HG03432 (cell line): ENCODE measurements at regions not wholly inside any gene's neighbourhood (a gene's known extent, or its start where the extent isn't known, plus 50 kb on each side); places are given as distances from the start of the nearest gene placed in this dataset.
A peak's percentile ranks its signal among the peaks of the same experiment; 100 is the strongest.

Experiments used
- ATAC-seq: cut with Tn5 transposase; IDR thresholded peaks from one replicate; pipeline ENCODE4 v1.9.1; 2021; ENCODE audit warnings: mild to moderate bottlenecking, moderate library complexity; ENCODE audit not compliant: unreplicated experiment

- no peak for ATAC-seq
Observed at GRCh38 chr10:111705021-111705420, 478.5 kb downstream of the GPAM start.

DNA sequence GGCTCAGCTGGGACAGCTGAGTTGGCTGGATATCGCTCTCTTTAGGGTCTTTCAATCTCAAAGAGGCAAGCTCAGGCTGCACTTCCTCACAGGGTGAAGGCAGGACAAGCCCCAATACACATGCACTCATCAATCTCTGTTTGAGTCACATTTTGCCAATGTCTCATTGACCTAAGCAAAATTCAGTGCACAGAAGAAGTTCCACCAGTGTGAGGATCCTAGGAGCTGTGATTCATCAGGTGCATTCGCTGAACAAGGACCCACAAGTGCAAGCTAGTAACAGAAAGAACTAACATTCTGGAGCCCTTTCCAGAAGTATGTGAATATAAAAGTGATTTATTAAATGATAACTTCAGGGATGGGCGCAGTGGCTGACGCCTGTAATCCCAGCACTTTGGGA lies 477.2 kb downstream of the GPAM start:
- no peak for ATAC-seq

- ATAC-seq = no peak
Observed at GRCh38 chr10:111707076-111707475, 476.5 kb downstream of the GPAM start.

GRCh38 chr10:111709603-111710002 lies 474.0 kb downstream of the GPAM start:
- no peak for ATAC-seq

DNA sequence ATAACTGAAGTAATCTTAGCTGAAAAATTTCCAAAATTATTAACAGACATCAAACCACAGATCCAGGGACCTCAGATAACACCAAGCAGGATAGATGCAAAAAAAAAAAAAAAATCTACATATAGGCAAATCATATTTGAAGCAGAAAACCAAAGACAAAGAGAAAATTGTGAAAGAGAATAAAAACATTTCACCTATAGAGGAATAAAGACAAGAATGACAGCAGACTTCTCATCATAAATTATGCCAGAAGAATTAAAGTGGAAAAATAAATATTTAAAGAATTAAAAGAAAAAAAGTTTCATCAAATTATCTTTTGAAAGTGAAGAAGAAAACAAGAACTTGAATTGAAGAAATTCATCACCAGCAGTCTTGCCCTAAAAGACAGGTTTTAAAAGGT lies 467.5 kb downstream of the GPAM start:
- ATAC-seq = no peak

DNA sequence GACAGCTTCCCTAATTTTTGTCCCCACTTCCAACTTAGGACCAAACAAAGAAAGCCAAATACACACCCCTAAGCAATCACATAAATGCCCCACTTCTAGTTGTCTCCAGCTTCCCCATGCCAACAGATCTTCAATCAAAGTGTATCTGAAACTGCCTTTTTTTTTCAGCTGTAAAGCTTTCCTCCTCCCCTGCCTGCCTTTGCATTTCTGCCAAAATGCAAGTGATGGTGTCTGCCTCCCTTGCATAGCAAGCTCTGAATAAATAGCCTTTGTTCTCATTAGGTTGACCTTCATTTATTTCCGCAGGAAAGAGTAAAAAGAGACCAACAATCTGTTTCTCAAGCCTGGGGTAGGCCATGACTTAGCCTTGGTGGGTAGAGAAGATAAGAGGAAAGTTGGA lies 459.4 kb downstream of the GPAM start:
- ATAC-seq = no peak

DNA sequence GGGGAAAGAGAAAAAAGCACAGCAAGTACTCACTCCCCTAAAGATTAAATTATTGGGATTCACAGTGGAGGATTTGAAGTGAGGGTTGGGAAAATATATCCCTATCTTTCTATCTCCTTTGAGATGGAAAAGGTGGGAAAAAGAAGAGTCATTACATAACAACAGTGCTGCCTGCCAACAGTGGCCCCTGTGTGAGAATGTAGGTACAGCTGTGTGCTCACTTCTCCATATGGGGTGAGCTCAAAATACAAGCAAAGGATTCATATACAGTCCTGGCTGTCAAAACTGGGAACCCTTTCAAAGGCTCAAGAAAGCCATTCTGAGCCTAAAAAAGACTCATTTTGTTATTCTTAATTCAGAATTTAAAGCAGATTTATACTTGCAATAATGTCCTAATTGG lies 458.5 kb downstream of the GPAM start:
- ATAC-seq = no peak

DNA sequence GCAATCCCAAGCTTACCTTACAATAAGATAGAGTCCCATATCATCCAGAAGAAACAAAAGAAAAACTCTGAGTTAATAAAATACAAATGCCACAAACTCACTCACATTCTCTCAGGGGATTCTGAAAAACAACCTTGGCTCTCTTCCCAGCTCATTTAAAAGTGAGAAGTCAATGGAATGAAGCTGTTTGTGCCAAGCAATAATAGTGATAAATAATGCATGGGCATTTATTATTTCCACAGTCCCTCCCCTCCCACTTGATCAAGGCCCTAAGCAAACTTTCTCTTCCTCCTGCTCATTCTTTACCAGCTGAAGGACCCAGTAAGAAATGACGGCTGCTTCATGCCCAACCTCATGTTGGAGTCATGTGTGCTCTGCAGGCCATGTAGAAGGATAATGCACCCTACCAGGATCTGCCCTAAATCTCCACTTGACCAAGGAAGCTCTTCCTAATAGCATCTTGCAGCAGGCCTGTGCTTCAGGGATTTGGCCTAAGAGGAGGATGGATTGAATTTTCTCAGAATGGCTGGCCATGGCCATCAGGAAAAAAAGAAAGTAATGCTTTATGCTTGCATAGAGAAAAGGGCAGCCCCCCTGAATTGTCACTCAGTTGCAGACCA lies 451.3 kb downstream of the GPAM start:
- no peak for ATAC-seq

GRCh38 chr10:111739125-111739873 lies 444.3 kb downstream of the GPAM start:
- no peak for ATAC-seq

- no peak for ATAC-seq
Observed at GRCh38 chr10:111739874-111740139, 443.8 kb downstream of the GPAM start.

DNA sequence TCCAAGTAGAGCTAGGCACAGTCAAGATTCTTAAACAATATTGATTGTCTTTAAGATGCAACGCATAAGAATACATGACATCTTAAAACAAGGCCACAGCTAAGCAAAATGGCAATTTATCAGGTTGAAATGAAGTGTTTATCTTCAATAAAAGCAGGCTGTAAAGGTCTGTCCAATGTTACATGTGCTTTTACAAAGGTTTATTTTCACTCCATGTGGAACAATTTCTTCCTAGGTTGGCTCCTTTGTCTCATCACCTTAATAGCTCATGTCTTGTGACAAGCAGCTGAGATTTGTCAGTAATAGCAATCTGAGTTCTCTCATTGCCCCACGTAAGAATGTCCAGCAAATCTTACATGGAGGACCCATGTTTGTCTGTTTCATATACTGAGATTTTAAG lies 437.6 kb downstream of the GPAM start:
- ATAC-seq = no peak

DNA sequence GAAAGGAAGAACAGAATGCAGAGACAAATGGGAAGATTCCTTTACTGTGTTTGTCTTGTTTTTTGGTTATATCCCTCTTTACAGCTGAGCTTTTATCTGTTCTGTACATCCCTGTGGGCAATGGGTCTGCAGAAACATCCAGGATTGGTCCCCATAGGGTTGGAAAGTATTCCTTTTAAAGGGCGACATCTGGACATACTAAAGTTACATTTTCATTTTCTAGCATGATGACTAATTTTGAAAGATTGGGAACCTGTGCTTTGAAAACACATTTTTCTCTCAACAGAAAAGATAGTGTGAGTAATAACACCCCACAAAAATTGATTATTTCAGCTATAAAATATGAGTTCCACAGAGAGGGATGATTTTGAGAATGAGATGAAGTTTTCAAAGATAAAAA lies 435.8 kb downstream of the GPAM start:
- no peak for ATAC-seq

- no peak for ATAC-seq
Observed at GRCh38 chr10:111748184-111748583, 435.4 kb downstream of the GPAM start.

- ATAC-seq = no peak
Observed at GRCh38 chr10:111750165-111750849, 433.3 kb downstream of the GPAM start.

DNA sequence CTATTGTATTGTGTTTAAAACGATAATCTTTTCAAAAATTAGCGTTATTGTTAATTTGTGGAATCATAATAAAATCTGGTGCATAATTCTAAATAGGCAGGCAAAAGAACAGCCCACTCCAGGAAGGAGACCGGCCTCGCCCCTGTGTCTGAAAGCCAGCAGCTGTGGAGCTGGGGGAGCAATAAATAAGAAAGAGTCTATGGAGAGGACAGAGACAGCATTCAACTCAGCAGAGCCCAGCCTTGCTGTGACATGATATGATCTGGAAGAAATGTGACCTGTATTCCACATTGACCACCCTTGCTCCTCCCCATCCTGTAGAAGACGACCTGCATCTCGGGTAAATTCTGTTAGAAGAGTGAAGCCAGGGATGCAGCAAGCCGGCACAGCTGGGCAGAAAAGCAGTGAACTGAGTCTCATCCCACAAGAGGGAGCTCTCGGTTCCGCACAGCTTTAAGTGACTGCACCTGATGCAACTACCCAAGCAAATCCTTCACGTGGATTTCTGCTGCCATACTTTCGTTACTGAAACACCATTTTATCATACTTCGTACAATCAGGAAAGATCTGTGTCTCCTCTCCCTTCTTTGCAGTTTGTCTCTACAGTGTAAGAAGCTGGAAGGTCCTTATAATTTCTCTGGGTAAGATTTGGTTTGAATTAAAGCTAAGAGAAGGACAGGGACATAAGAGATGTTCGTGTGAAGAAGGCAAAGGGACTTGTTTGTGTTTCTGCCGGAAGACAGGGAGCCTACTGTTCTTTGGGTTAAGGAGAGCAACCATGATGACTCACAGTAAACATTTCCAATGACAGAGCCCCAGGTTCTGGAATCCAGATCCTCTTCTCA lies 427.1 kb downstream of the GPAM start:
- ATAC-seq = peak; percentile 81

GRCh38 chr10:111758593-111758992 lies 425.0 kb downstream of the GPAM start:
- no peak for ATAC-seq

DNA sequence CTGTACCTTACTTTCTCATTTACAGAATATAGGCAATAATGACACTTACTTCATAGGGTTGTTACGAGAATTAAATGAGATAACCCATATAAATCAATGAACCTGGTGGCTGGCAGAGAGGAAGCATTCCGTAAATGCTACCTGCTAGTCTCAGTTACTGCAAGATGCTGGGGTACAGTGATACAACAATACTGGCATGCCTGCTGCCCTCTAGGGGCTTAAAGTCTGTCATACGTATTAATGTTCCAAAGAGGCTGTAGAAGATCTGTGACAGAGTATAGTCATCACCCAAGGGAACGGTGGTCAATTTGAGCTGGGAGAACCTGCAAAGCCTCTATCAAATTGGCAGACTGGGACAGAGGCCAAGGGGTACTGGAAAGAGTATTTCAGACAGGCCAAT lies 421.5 kb downstream of the GPAM start:
- no peak for ATAC-seq

- ATAC-seq = no peak
Observed at GRCh38 chr10:111765216-111765615, 418.3 kb downstream of the GPAM start.

DNA sequence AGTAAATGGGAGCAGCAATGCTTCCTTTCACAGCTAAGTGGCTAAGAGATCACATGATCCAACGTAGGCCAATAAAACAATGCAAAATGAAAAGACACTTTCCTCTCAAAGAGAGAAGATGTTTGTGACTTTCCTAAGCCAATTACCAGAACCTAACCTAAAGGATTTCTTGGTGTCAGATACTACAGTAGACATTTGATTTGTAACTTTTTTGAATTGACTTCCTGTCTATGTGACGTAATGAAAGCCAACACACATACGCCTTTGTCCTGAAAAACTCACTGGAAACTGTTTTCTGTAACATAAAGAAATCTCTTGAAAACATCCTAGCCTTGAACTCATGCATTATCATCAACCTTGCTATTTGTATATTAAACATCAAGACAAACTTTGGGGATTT lies 417.1 kb downstream of the GPAM start:
- no peak for ATAC-seq

DNA sequence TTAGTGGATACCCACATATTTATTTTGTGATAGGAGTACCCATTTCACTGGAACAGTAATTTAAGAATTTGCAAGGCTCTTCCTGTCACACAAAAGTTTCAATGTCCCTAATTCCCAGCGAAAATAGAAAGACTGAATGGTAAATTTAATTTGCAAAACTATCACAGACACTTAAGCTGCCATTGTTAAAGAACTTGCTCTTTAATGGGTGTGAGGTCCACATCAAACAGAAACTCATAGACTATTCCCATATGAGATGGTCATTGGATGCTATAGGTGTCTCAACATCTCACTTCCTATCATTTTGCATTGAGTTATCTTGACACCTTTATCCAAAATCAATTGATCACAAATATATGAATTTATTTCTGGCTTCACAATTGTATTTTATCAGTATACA lies 415.9 kb downstream of the GPAM start:
- no peak for ATAC-seq

DNA sequence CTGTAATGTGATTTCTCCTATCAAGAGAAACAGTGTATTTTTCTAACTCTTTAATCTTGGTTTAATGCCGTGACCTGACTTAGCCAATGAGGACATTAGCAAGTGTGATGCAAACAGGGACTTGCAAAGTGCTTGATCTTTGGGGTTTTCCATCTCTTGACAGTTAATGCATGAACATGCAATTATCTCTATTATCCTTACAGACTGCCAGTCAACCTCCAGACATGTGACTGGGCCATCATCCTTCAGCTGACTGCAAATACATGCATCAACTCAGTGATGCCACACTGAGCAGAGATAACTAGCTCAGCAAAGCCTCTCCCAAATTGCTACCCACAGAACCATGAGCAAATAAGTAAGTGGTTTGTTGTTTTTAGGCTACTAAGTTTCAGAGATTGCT lies 409.6 kb downstream of the GPAM start:
- ATAC-seq = no peak

GRCh38 chr10:111774486-111774885 lies 409.1 kb downstream of the GPAM start:
- ATAC-seq = no peak
